Esophagus squamous epithelium (tissue), 5 donors: ENCODE measurements at regions not wholly inside any gene's neighbourhood (a gene's known extent, or its start where the extent isn't known, plus 50 kb on each side); places are given as distances from the start of the nearest gene placed in this dataset.

ENCODE experiments used
- DNase-seq: peaks from one replicate; lab custom pipeline; 2025; lab: John Stamatoyannopoulos, UW
- H3K27ac ChIP-seq, 4 donors: fragments of 200-600 bp; sonication (generic); one replicate each; pipeline ENCODE4 v1.5.1; 2016 to 2019; ENCODE audit warnings: mild to moderate bottlenecking in 1 of 4
- H3K27me3 ChIP-seq, 4 donors: fragments of 200-600 bp; sonication (generic); 1 replicate in 3 of 4; 2 replicates in 1 of 4; pipeline versions ENCODE4 v1.5.1 to v1.6.0; 2017 to 2021; ENCODE audit warnings: antibody characterized with exemption in 1 of 4
- H3K36me3 ChIP-seq, 3 donors: fragments of 200-600 bp; sonication (generic); one replicate each; pipeline ENCODE4 v1.5.1; 2016 to 2019
- H3K4me1 ChIP-seq, 3 donors: fragments of 200-600 bp; sonication (generic); one replicate each; pipeline ENCODE4 v1.5.1; 2017 to 2019
- H3K4me3 ChIP-seq, 4 donors: fragments of 200-600 bp; sonication (generic); 1 replicate in 3 of 4; 2 replicates in 1 of 4; pipeline ENCODE4 v1.5.1; 2016 to 2019; ENCODE audit warnings: mild to moderate bottlenecking in 2 of 4, moderate library complexity in 1 of 4
- H3K9me3 ChIP-seq, 3 donors: fragments of 200-600 bp; sonication (generic); one replicate each; pipeline ENCODE4 v1.5.1; 2016 to 2019
- POLR2A ChIP-seq, 4 donors: fragments of 450-650 bp; IDR thresholded peaks; one replicate each; pipeline ENCODE4 v1.6.1; 2017; ENCODE audit warnings: antibody characterized with exemption in 4 of 4, mild to moderate bottlenecking in 4 of 4, moderate library complexity in 3 of 4
- WGBS, 2 donors: methylation state at CpG; one replicate each; pipeline ENCODE4 v1.1.5; 2018; 5-methylcytosine and 5-hydroxymethylcytosine counted together
- intact Hi-C: fragments of 100-400 bp; cut with DNase I; formaldehyde crosslinking; loops from one replicate; pipeline ENCODE4 v1.15.0; 2022
- TF ChIP-seq, protein P1 (sequence below), 6 experiments: fragments of 450-650 bp in 4 of 6; fragments of 200-600 bp in 2 of 6; sonication (generic) in 2 of 6; IDR thresholded peaks; one replicate each; pipeline ENCODE4 v1.5.1; 2016 to 2019; ENCODE audit warnings: antibody characterized with exemption in 6 of 6, mild to moderate bottlenecking in 4 of 6, moderate library complexity in 4 of 6
- donor health status: DM: yes; HTN: yes; CAD: no.

DNA sequence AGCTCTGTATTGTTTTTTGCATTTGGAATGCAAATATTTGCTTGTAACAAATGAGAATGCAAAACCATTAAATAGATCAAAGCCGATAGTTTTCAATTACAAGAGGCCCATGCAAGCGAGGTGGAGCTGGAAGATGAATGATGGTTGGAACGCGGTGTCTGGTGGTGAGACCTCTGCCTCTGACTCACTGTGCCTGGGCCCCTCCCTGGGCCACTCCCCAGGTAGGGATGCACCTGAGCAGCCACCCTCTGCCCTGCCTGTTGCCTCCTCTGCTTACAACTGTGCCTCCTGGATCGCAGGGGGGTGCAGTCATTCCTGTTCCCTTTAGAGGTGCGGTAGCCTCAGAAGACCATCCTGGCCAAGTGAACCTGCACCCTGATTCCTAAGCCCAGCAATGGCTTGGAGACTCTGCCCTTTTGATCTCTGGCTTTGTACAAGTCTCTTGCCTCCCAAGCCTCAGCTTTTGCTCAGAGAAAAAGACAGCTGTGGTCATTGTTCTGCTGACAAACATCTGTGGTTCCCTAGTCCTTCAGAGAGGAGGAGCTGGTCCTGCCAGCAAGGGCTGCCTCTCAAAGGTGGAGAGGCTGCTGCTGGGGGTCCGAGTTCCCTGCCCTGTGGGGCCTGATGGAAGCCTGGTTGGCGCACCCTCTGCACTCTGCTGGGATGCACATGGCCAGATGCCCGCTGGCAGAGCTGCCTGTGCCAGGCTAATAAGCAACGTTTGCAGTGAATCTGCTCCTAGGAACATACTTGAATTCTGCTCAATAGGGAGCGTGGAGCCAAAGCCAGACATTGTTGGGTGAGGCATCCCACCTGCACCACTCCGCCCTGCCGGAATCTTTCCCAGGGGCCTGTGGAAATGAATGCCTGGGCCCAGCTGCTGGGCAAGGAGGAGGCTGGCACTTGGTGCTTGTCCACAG lies 126.3 kb upstream of the TCERG1L start:
- H3K9me3 ChIP-seq, result no peaks in the 10 kb centered on the region
- peaks cover 0 to 13% (median 9%) of the 10 kb centered on the region in 3 donors for H3K4me1 ChIP-seq
- no peaks in the 10 kb centered on the region for H3K36me3 ChIP-seq
- intact Hi-C loops, result no loop called here
- H3K27me3 ChIP-seq, result peaks cover 0 to 94% (median 0%) of the 10 kb centered on the region in 4 donors
- no peak overlapping the region for H3K4me3 ChIP-seq
- 37 to 55% methylated on average over 6 to 7 of the region's 13 CpGs for WGBS, 2 donors
- no peak for TF ChIP-seq POLR2A (IDR thresholded peaks at IDR 0.05)
- TF ChIP-seq, protein P1, sequence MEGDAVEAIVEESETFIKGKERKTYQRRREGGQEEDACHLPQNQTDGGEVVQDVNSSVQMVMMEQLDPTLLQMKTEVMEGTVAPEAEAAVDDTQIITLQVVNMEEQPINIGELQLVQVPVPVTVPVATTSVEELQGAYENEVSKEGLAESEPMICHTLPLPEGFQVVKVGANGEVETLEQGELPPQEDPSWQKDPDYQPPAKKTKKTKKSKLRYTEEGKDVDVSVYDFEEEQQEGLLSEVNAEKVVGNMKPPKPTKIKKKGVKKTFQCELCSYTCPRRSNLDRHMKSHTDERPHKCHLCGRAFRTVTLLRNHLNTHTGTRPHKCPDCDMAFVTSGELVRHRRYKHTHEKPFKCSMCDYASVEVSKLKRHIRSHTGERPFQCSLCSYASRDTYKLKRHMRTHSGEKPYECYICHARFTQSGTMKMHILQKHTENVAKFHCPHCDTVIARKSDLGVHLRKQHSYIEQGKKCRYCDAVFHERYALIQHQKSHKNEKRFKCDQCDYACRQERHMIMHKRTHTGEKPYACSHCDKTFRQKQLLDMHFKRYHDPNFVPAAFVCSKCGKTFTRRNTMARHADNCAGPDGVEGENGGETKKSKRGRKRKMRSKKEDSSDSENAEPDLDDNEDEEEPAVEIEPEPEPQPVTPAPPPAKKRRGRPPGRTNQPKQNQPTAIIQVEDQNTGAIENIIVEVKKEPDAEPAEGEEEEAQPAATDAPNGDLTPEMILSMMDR (IDR thresholded peaks at IDR 0.05), result no peak
- no peak overlapping the region for H3K27ac ChIP-seq
- DNase-seq, result no peak

DNA sequence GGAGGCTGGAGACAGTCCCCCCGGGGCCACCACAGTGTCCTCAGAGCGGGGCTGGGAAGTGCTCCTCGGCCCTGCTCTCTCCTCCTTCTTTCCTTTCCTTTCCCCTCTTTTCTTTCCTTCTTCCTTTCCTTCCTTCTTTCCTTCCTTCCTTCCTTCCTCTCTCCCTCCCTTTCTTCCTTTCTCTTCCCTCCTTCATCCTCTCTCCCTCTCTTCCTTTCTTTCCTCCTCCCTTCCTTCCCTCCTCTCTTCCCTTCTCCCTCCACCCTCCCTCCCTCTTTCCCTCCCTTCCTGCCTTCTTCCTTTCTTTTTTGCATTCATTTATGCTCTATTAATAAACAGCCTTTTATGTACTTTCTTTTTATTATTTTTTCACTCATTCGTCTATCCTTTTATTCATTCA lies 127.1 kb upstream of the TCERG1L start:
- no peak overlapping the region for H3K4me3 ChIP-seq
- no peak overlapping the region for H3K27ac ChIP-seq
- no peak for DNase-seq
- H3K4me1 ChIP-seq, result peaks cover 0 to 13% (median 9%) of the 10 kb centered on the region in 3 donors
- H3K27me3 ChIP-seq, result peaks cover 0 to 94% (median 0%) of the 10 kb centered on the region in 4 donors
- no peaks in the 10 kb centered on the region for H3K36me3 ChIP-seq
- intact Hi-C loops, result no loop called here
- WGBS, 2 donors, result 34 to 54% methylated on average over 4 of the region's 4 CpGs
- H3K9me3 ChIP-seq, result no peaks in the 10 kb centered on the region
- no peak for TF ChIP-seq POLR2A (IDR thresholded peaks at IDR 0.05)

DNA sequence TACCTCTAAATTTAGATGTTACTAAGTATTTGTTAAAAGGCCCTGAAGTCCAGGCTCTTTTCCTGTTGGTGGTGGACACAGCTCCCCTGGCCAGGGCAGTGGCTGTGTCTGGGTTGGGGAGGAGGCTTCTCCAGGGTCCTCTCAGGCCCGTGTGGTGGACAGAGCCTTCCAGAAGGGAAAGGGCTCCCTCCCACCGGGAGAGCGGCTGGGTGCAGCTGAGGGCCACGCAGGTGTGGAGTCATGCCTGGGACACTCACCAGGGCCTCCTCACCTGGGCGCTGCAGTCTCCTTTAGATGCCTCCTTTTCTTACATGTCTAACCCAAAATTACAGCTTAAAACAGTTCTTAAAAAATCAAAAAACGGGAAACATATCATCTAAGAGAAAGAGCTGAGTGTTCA lies 128.2 kb upstream of the TCERG1L start:
- no peaks in the 10 kb centered on the region for H3K9me3 ChIP-seq
- H3K4me3 ChIP-seq, result no peak overlapping the region
- 75 to 84% methylated on average over 2 to 6 of the region's 6 CpGs for WGBS, 2 donors
- peaks cover 0 to 13% (median 9%) of the 10 kb centered on the region in 3 donors for H3K4me1 ChIP-seq
- intact Hi-C loops, result no loop called here
- H3K36me3 ChIP-seq, result no peaks in the 10 kb centered on the region
- DNase-seq, result no peak
- TF ChIP-seq, protein P1 (IDR thresholded peaks at IDR 0.05), result no peak
- no peak for TF ChIP-seq POLR2A (IDR thresholded peaks at IDR 0.05)
- no peak overlapping the region for H3K27ac ChIP-seq
- H3K27me3 ChIP-seq, result peaks cover 0 to 95% (median 0%) of the 10 kb centered on the region in 4 donors

DNA sequence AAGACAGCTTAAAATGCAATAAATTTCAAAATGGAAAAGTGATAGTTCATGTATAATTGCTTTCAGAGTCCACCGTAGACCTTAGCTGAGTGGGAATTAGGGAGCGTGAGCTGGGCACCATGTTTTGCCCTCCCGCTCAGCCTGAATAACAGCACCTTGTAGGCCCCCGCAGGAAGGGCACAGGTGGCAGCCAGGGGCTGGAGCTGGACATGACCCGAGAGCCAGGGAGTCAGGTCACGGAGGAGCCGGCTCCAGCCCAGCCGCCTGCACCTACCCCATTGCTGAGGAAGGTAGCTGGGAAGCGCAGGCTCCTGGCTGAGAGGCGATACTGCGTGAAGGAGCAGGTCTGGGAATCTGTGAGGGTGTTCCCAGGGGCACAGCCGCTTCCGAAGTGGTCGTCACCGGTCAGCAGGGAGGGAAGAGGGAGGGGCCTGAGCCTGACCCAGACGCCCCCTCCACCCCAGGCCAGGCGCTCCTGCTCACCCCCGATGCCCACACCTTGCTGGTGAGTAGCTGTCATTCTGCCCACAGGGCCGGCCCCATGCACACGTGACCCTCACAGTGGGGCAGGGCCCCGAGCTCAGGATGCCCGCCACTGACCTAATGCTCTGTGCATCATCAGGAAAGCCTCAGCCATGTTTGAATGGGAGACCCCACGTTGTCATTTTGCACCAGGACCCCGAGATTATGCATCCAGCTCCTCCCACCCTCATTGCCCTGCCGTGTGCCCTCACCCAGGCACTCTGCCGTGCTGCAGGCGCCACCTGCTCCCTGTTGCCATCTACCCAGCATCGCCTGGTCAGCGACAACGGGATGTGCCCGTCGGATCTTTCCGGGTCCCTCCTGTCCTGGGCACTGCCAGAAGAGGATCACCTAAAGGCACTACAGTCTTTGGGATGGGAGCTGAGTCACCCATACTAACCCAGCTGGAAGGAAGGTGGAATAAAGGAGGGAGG lies 129.2 kb upstream of the TCERG1L start:
- H3K27me3 ChIP-seq, result peaks cover 0 to 96% (median 0%) of the 10 kb centered on the region in 4 donors
- H3K27ac ChIP-seq, result no peak overlapping the region
- no peak overlapping the region for H3K4me3 ChIP-seq
- DNase-seq, result no peak
- peaks cover 0 to 13% (median 9%) of the 10 kb centered on the region in 3 donors for H3K4me1 ChIP-seq
- WGBS, 2 donors, result 70 to 73% methylated on average over 7 to 22 of the region's 33 CpGs
- no peaks in the 10 kb centered on the region for H3K36me3 ChIP-seq
- no peaks in the 10 kb centered on the region for H3K9me3 ChIP-seq
- TF ChIP-seq, protein P1 (IDR thresholded peaks at IDR 0.05), result no peak
- TF ChIP-seq POLR2A (IDR thresholded peaks at IDR 0.05), result no peak
- intact Hi-C loops, result no loop called here

DNA sequence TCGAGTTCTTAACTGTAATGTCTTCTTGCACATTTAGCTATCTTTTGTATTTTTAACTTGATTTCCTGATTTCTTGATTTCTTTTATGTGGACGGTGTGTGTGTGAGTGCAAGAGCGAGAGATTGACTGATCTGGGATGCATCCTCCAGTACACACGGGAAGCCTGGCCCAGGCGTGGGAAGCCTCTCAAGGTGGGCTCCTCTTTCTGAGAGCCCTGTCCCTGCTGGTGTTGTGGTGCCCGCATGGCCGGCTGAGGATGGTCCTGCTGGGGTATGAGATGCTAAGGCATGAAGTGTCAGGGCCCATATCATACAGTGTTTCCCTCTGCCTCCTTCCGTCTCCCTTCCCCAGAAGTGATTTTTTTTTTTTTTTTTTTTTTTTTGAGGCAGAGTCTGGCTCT lies 130.8 kb upstream of the TCERG1L start:
- peaks cover 0 to 95% (median 0%) of the 10 kb centered on the region in 4 donors for H3K27me3 ChIP-seq
- H3K36me3 ChIP-seq, result no peaks in the 10 kb centered on the region
- no peak for DNase-seq
- no peak for TF ChIP-seq POLR2A (IDR thresholded peaks at IDR 0.05)
- TF ChIP-seq, protein P1 (IDR thresholded peaks at IDR 0.05), result no peak
- no peak overlapping the region for H3K27ac ChIP-seq
- WGBS, 2 donors, result 67 to 68% methylated on average over 7 to 8 of the region's 8 CpGs
- no peaks in the 10 kb centered on the region for H3K4me1 ChIP-seq
- intact Hi-C loops, result no loop called here
- H3K4me3 ChIP-seq, result no peak overlapping the region
- H3K9me3 ChIP-seq, result no peaks in the 10 kb centered on the region
